Sigmoid colon (tissue), 4 donors: ENCODE measurements at regions not wholly inside any gene's neighbourhood (a gene's known extent, or its start where the extent isn't known, plus 50 kb on each side); places are given as distances from the start of the nearest gene placed in this dataset.
"Not testable (repeated sequence)": the region's sequence is repeated elsewhere in the genome, so short reads cannot be mapped to it uniquely, and the experiment has no call there.

Experiments used
- POLR2A ChIP-seq, 2 donors: fragments of 450-650 bp; IDR thresholded peaks; one replicate each; pipeline ENCODE4 v1.6.1; 2016; ENCODE audit warnings: antibody characterized with exemption in 2 of 2, mild to moderate bottlenecking in 2 of 2, moderate library complexity in 2 of 2
- POLR2AphosphoS5 ChIP-seq, 4 donors: sonication (generic); formaldehyde crosslinking; IDR thresholded peaks; one replicate each; pipeline ENCODE4 v1.6.1; 2017; ENCODE audit warnings: antibody characterized with exemption in 4 of 4
- TF ChIP-seq, protein P1 (sequence below), 4 experiments: fragments of 450-650 bp in 3 of 4; fragments of 200-600 bp in 1 of 4; IDR thresholded peaks; one replicate each; pipeline ENCODE4 v1.5.1; 2016 to 2019; ENCODE audit warnings: antibody characterized with exemption in 4 of 4, mild to moderate bottlenecking in 3 of 4, moderate library complexity in 2 of 4

DNA sequence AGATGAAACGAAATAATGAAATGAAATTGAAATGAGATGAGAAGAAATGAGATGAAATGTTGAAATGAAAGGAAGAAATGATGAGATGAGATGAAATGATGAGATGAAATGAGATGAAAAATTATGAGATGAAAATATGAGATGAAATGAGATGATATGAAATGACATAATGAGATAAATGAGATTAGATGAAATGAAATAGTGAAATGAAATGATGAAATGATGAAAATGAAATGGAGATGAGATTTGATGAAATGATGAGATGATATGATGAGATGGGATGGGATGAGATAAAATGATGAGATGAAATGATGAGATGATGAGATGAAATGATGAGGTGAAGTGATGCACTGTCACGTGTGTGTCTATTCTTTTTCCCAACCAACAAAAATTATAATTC lies 224.5 kb downstream of the GOLGA6L6 start:
- TF ChIP-seq POLR2AphosphoS5, POLR2A (IDR thresholded peaks at IDR 0.05): not testable (repeated sequence)
- TF ChIP-seq, protein P1, sequence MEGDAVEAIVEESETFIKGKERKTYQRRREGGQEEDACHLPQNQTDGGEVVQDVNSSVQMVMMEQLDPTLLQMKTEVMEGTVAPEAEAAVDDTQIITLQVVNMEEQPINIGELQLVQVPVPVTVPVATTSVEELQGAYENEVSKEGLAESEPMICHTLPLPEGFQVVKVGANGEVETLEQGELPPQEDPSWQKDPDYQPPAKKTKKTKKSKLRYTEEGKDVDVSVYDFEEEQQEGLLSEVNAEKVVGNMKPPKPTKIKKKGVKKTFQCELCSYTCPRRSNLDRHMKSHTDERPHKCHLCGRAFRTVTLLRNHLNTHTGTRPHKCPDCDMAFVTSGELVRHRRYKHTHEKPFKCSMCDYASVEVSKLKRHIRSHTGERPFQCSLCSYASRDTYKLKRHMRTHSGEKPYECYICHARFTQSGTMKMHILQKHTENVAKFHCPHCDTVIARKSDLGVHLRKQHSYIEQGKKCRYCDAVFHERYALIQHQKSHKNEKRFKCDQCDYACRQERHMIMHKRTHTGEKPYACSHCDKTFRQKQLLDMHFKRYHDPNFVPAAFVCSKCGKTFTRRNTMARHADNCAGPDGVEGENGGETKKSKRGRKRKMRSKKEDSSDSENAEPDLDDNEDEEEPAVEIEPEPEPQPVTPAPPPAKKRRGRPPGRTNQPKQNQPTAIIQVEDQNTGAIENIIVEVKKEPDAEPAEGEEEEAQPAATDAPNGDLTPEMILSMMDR (IDR thresholded peaks at IDR 0.05): not testable (repeated sequence)
